H9 (cell line): ENCODE measurements at regions not wholly inside any gene's neighbourhood (a gene's known extent, or its start where the extent isn't known, plus 50 kb on each side); places are given as distances from the start of the nearest gene placed in this dataset.

ENCODE experiments used
- DNase-seq: peaks from one replicate; pipeline ENCODE4 v3.0.0-alpha.2; 2017
- H2AFZ ChIP-seq: one replicate; pipeline ENCODE4 v1.6.1; 2013; ENCODE audit warnings: mild to moderate bottlenecking, low read length, control low read depth, moderate library complexity
- H2AK5ac ChIP-seq: 2 replicates; pipeline ENCODE4 v1.6.1; 2013; ENCODE audit warnings: low read length, control low read depth, mixed read lengths; ENCODE audit not compliant: insufficient read length
- H2BK120ac ChIP-seq: one replicate; pipeline ENCODE4 v1.6.1; 2013; ENCODE audit warnings: low read depth, mild to moderate bottlenecking, low read length, control low read depth, inconsistent platforms; ENCODE audit not compliant: poor library complexity, severe bottlenecking
- H2BK12ac ChIP-seq: 2 replicates; pipeline ENCODE4 v1.6.1; 2013; ENCODE audit warnings: low read length, control low read depth, mixed read lengths, low read depth; ENCODE audit not compliant: insufficient read length
- H2BK15ac ChIP-seq: 2 replicates; pipeline ENCODE4 v1.6.1; 2013; ENCODE audit warnings: low read depth, low read length, control low read depth
- H2BK20ac ChIP-seq: one replicate; pipeline ENCODE4 v1.6.1; 2013; ENCODE audit warnings: low read depth, mild to moderate bottlenecking, low read length, control low read depth, inconsistent platforms; ENCODE audit not compliant: poor library complexity, severe bottlenecking
- H2BK5ac ChIP-seq: 2 replicates; pipeline ENCODE4 v1.6.1; 2013; ENCODE audit warnings: low read length, control low read depth, mixed read lengths; ENCODE audit not compliant: insufficient read length
- H3K14ac ChIP-seq: 2 replicates; pipeline ENCODE4 v1.6.1; 2013; ENCODE audit warnings: low read length, control low read depth; ENCODE audit not compliant: insufficient read depth
- H3K18ac ChIP-seq: 2 replicates; pipeline ENCODE4 v1.6.1; 2013; ENCODE audit warnings: low read depth, mild to moderate bottlenecking, mixed read lengths, low read length, control low read depth; ENCODE audit not compliant: insufficient read length
- H3K23ac ChIP-seq: 2 replicates; pipeline ENCODE4 v1.6.1; 2013; ENCODE audit warnings: low read length, control low read depth, mixed read lengths, low read depth; ENCODE audit not compliant: insufficient read length
- H3K23me2 ChIP-seq: 2 replicates; pipeline ENCODE4 v1.6.1; 2013; ENCODE audit warnings: low read depth, mild to moderate bottlenecking, mixed read lengths, low read length, control low read depth; ENCODE audit not compliant: insufficient read length, poor library complexity, severe bottlenecking
- H3K27ac ChIP-seq: 2 replicates; pipeline ENCODE4 v1.5.1; 2013; ENCODE audit warnings: low read length, control low read depth, mixed read lengths, low read depth; ENCODE audit not compliant: insufficient read length
- H3K27me3 ChIP-seq: 2 replicates; pipeline ENCODE4 v1.6.1; 2013; ENCODE audit warnings: low read length, control low read depth, inconsistent platforms; ENCODE audit not compliant: insufficient read depth
- H3K4ac ChIP-seq: 2 replicates; pipeline ENCODE4 v1.6.1; 2013; ENCODE audit warnings: low read depth, mild to moderate bottlenecking, control low read depth, inconsistent platforms, low read length, moderate library complexity
- H3K4me1 ChIP-seq: 2 replicates; pipeline ENCODE4 v1.6.1; 2013; ENCODE audit warnings: low read length, control low read depth, inconsistent platforms; ENCODE audit not compliant: insufficient read depth
- H3K4me2 ChIP-seq: 2 replicates; pipeline ENCODE4 v1.6.1; 2013; ENCODE audit warnings: low read length, control low read depth, mixed read lengths; ENCODE audit not compliant: insufficient read length, insufficient read depth
- H3K56ac ChIP-seq: 2 replicates; pipeline ENCODE4 v1.6.1; 2013; ENCODE audit warnings: low read depth, mild to moderate bottlenecking, mixed read lengths, low read length, control low read depth; ENCODE audit not compliant: insufficient read length
- H3K79me1 ChIP-seq: 2 replicates; pipeline ENCODE4 v1.6.1; 2013; ENCODE audit warnings: low read depth, mild to moderate bottlenecking, moderate library complexity, low read length, control low read depth, inconsistent platforms; ENCODE audit not compliant: insufficient read depth, poor library complexity, severe bottlenecking
- H3K79me2 ChIP-seq: 2 replicates; pipeline ENCODE4 v1.6.1; 2013; ENCODE audit warnings: low read length, control low read depth, inconsistent platforms; ENCODE audit not compliant: insufficient read depth
- H3K9ac ChIP-seq: 2 replicates; pipeline ENCODE4 v1.6.1; 2013; ENCODE audit warnings: low read length, control low read depth, mixed read lengths; ENCODE audit not compliant: insufficient read length; ENCODE audit errors: extremely low read depth
- H3K9me3 ChIP-seq: one replicate; pipeline ENCODE4 v1.6.1; 2013; ENCODE audit warnings: low read depth, low read length, inconsistent platforms; ENCODE audit not compliant: control insufficient read depth
- H3T11ph ChIP-seq: one replicate; pipeline ENCODE4 v1.6.1; 2013; ENCODE audit warnings: mild to moderate bottlenecking, low read length, control low read depth, inconsistent platforms
- H4K20me1 ChIP-seq: one replicate; pipeline ENCODE4 v1.6.1; 2013; ENCODE audit not compliant: control insufficient read depth, insufficient read length, insufficient read depth
- H4K5ac ChIP-seq: 2 replicates; pipeline ENCODE4 v1.6.1; 2013; ENCODE audit warnings: low read depth, mild to moderate bottlenecking, mixed read lengths, low read length, control low read depth; ENCODE audit not compliant: insufficient read length
- H4K8ac ChIP-seq: replicated peaks from 2 replicates; pipeline ENCODE4 v1.6.1; 2013; ENCODE audit warnings: low read length, control low read depth, mixed read lengths, low read depth; ENCODE audit not compliant: insufficient read length
- H4K91ac ChIP-seq: 2 replicates; pipeline ENCODE4 v1.6.1; 2013; ENCODE audit warnings: low read depth, mild to moderate bottlenecking, moderate library complexity, mixed read lengths, low read length, control low read depth; ENCODE audit not compliant: insufficient read length
- H3K27ac Mint-ChIP-seq, 3 experiments: 2 replicates in 2 of 3; 3 replicates in 1 of 3; pipeline ENCODE4 v1.8.0; 2020 to 2021; ENCODE audit warnings: mixed read lengths in 3 of 3, mild to moderate bottlenecking in 1 of 3, moderate library complexity in 1 of 3
- H3K27me3 Mint-ChIP-seq: 2 replicates; pipeline ENCODE4 v1.8.0; 2021; ENCODE audit warnings: low read depth, mild to moderate bottlenecking, moderate library complexity, mixed read lengths
- H3K36me3 Mint-ChIP-seq, 3 experiments: 2 replicates in 2 of 3; 3 replicates in 1 of 3; pipeline ENCODE4 v1.8.0; 2020 to 2021; ENCODE audit warnings: low read depth in 3 of 3, mixed read lengths in 3 of 3; ENCODE audit not compliant: insufficient read depth in 1 of 3
- H3K4me1 Mint-ChIP-seq, 2 experiments: 2 replicates each; pipeline ENCODE4 v1.8.0; 2020; ENCODE audit warnings: mixed read lengths in 2 of 2
- H3K4me3 Mint-ChIP-seq, 2 experiments: 2 replicates in 1 of 2; 3 replicates in 1 of 2; pipeline ENCODE4 v1.8.0; 2020 to 2021; ENCODE audit warnings: mild to moderate bottlenecking in 2 of 2, mixed read lengths in 2 of 2, moderate library complexity in 1 of 2
- H3K9me3 Mint-ChIP-seq, 2 experiments: 2 replicates in 1 of 2; 3 replicates in 1 of 2; pipeline ENCODE4 v1.8.0; 2020; ENCODE audit warnings: mild to moderate bottlenecking in 2 of 2, mixed read lengths in 2 of 2, moderate library complexity in 1 of 2
- WGBS: extraction: QIAGEN DNeasy Blood & Tissue Kit; methylation state at CpG from one replicate; pipeline ENCODE4 v1.1.7; 2013; ENCODE audit warnings: missing lambda C conversion rate, low lambda C conversion rate, mixed read lengths; ENCODE audit not compliant: insufficient read length; ENCODE audit errors: extremely low coverage; 5-methylcytosine and 5-hydroxymethylcytosine counted together
- TF ChIP-seq, protein P1 (sequence below): fragments of 200-600 bp; sonication (generic); conservative IDR thresholded peaks from 3 replicates; pipeline ENCODE4 v1.8.0; 2021; ENCODE audit warnings: antibody characterized with exemption, mild to moderate bottlenecking

DNA sequence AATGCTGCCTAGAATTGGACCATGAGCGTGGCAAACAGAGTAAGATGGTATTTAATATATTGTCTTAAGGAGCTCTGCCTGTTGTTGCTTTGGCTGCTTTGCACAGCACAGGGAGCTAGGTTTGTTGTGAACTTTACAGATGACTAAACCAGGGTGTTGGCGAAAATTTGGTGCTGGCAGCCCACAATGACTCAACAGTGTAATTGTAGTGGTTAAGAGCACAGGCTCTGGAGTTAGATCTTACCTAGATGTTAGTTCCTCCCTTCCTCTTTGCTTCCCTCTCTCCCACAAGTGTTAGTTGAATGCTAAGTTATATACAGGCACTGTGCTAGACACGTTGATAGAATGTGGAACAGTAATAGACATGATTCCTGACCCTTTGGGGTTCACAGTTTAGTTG lies 128.9 kb upstream of the TRPC5 start:
- Histone ChIP-seq H3K23me2 (no peaks in the 10 kb centered on the region), H2BK15ac (no peak overlapping the region), H2BK20ac (no peak overlapping the region), H3K14ac (no peak overlapping the region), H3K79me1 (no peaks in the 10 kb centered on the region), H3K4ac (no peak overlapping the region), H4K91ac (no peak overlapping the region), H2AFZ (no peak overlapping the region), H3K4me1 (no peaks in the 10 kb centered on the region), H4K20me1 (no peaks in the 10 kb centered on the region), H3T11ph (no peak overlapping the region), H2BK5ac (no peak overlapping the region), H3K18ac (no peak overlapping the region), H2BK120ac (no peak overlapping the region), H3K79me2 (no peaks in the 10 kb centered on the region), H4K8ac (no peak overlapping the region), H2BK12ac (no peak overlapping the region), H3K56ac (no peak overlapping the region), H3K23ac (no peak overlapping the region), H3K9ac (no peak overlapping the region), H3K27ac (no peak overlapping the region), H3K27me3 (no peaks in the 10 kb centered on the region), H3K4me2 (no peak overlapping the region), H2AK5ac (no peak overlapping the region), H4K5ac (no peak overlapping the region), H3K9me3 (no peaks in the 10 kb centered on the region)
- no peak for DNase-seq
- Mint-ChIP-seq H3K27me3 (no peaks in the 10 kb centered on the region), H3K4me3 (no peak overlapping the region), H3K4me1 (no peaks in the 10 kb centered on the region), H3K36me3 (no peaks in the 10 kb centered on the region), H3K9me3 (no peaks in the 10 kb centered on the region), H3K27ac (no peak overlapping the region)
- no CpG with 5 or more reads among the region's 3 CpGs for WGBS
- TF ChIP-seq, protein P1, sequence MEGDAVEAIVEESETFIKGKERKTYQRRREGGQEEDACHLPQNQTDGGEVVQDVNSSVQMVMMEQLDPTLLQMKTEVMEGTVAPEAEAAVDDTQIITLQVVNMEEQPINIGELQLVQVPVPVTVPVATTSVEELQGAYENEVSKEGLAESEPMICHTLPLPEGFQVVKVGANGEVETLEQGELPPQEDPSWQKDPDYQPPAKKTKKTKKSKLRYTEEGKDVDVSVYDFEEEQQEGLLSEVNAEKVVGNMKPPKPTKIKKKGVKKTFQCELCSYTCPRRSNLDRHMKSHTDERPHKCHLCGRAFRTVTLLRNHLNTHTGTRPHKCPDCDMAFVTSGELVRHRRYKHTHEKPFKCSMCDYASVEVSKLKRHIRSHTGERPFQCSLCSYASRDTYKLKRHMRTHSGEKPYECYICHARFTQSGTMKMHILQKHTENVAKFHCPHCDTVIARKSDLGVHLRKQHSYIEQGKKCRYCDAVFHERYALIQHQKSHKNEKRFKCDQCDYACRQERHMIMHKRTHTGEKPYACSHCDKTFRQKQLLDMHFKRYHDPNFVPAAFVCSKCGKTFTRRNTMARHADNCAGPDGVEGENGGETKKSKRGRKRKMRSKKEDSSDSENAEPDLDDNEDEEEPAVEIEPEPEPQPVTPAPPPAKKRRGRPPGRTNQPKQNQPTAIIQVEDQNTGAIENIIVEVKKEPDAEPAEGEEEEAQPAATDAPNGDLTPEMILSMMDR, result no peak
